ENCODE measurements at regions not wholly inside any gene's neighbourhood (a gene's known extent, or its start where the extent isn't known, plus 50 kb on each side); places are given as distances from the start of the nearest gene placed in this dataset.

DNA sequence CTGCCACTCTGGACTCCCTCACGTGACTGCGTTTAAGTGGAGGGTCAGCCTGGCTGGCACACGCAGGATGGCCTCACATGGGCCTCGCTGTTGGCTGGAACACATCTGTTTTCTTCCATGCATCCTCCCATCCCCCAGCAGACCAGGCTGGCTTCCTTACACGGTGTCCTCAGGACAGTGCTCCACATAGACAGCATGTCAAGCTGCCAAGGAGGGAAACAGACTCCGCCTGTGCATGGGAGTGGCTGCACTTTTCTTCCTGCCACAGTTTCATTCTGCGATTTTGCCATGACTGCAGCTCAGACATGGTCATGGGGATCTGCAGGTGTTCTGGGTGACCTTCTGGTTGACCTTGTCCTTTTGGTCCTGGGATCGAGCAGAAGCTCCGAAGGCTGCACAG lies 344.2 kb downstream of the SHANK2 start:
- TF ChIP-seq POLR2A (IDR thresholded peaks at IDR 0.05; ENCODE audit: low read length) (no peak), GATA1 (IDR thresholded peaks at IDR 0.05; ENCODE audit: low read depth, low read length) (no peak)

Measured in erythroblast (primary cell).